HEK293 (cell line): ENCODE measurements at regions not wholly inside any gene's neighbourhood (a gene's known extent, or its start where the extent isn't known, plus 50 kb on each side); places are given as distances from the start of the nearest gene placed in this dataset.

Source experiments
- CTCF ChIA-PET: fragments of 350-600 bp; formaldehyde crosslinking; extraction: SDS; loops from one replicate; lab custom pipeline; 2021; ENCODE audit warnings: antibody characterized with exemption; lab: Yijun Ruan, JAX
- POLR2A ChIA-PET: fragments of 300-600 bp; formaldehyde crosslinking; extraction: SDS; loops from one replicate; lab custom pipeline; 2020; ENCODE audit warnings: antibody characterized with exemption, inconsistent platforms; lab: Yijun Ruan, JAX
- H3K27ac ChIP-seq: fragments of 200-500 bp; sonication (Bioruptor generic); 2 replicates; pipeline ENCODE4 v1.5.1; 2014; ENCODE audit warnings: low read depth, low read length, control low read depth, inconsistent platforms; ENCODE audit errors: extremely low read depth
- H3K36me3 ChIP-seq, 2 experiments: fragments of 200-500 bp in 1 of 2; sonication (Bioruptor generic) in 1 of 2; 1 replicate in 1 of 2; 2 replicates in 1 of 2; pipeline ENCODE4 v1.5.1; 2014 to 2017; ENCODE audit warnings: inconsistent platforms in 2 of 2, low read length in 2 of 2; ENCODE audit not compliant: control insufficient read depth in 2 of 2, insufficient read depth in 1 of 2
- H3K4me1 ChIP-seq: fragments of 200-500 bp; sonication (Bioruptor generic); 2 replicates; pipeline ENCODE4 v1.5.1; 2014; ENCODE audit warnings: mild to moderate bottlenecking, low read length, inconsistent platforms; ENCODE audit not compliant: control insufficient read depth, insufficient read depth
- H3K4me3 ChIP-seq: 2 replicates; pipeline ENCODE4 v1.5.1; 2011; ENCODE audit warnings: low read depth, mild to moderate bottlenecking, control low read depth, low read length, moderate library complexity
- H3K9me3 ChIP-seq: fragments of 200-500 bp; sonication (Bioruptor generic); 2 replicates; pipeline ENCODE4 v1.5.1; 2014; ENCODE audit warnings: low read depth, low read length, inconsistent platforms; ENCODE audit not compliant: control insufficient read depth, insufficient read depth
- IKZF3 ChIP-seq: fragments of 450-650 bp; IDR thresholded peaks from 2 replicates; pipeline ENCODE4 v1.5.0; 2018; ENCODE audit warnings: missing biosample characterization, mild to moderate bottlenecking, missing genetic modification characterization, moderate library complexity
- KLF7 ChIP-seq: fragments of 450-650 bp; formaldehyde crosslinking; IDR thresholded peaks from 2 replicates; pipeline ENCODE4 v1.5.1; 2016; ENCODE audit warnings: missing biosample characterization, missing genetic modification characterization, borderline replicate concordance
- OSR2 ChIP-seq: fragments of 450-650 bp; formaldehyde crosslinking; IDR thresholded peaks from 2 replicates; pipeline ENCODE4 v1.5.1; 2016; ENCODE audit warnings: missing biosample characterization, missing genetic modification characterization
- PRDM10 ChIP-seq: fragments of 450-650 bp; formaldehyde crosslinking; IDR thresholded peaks from 2 replicates; pipeline ENCODE4 v1.5.1; 2016; ENCODE audit warnings: missing biosample characterization, missing genetic modification characterization
- PRDM6 ChIP-seq: fragments of 450-650 bp; formaldehyde crosslinking; IDR thresholded peaks from 2 replicates; pipeline ENCODE4 v1.5.1; 2017; ENCODE audit warnings: missing biosample characterization, missing genetic modification characterization
- SALL2 ChIP-seq: fragments of 450-650 bp; formaldehyde crosslinking; IDR thresholded peaks from 2 replicates; pipeline ENCODE4 v1.5.0; 2017; ENCODE audit warnings: missing biosample characterization, mild to moderate bottlenecking, missing genetic modification characterization, borderline replicate concordance
- SCRT1 ChIP-seq: fragments of 450-650 bp; formaldehyde crosslinking; IDR thresholded peaks from 2 replicates; pipeline ENCODE4 v1.5.1; 2016; ENCODE audit warnings: missing biosample characterization, missing genetic modification characterization, borderline replicate concordance
- SP2 ChIP-seq: fragments of 450-650 bp; formaldehyde crosslinking; IDR thresholded peaks from 2 replicates; pipeline ENCODE4 v1.5.1; 2016; ENCODE audit warnings: missing biosample characterization, missing genetic modification characterization
- SP7 ChIP-seq: fragments of 450-650 bp; formaldehyde crosslinking; IDR thresholded peaks from 2 replicates; pipeline ENCODE4 v1.5.1; 2016; ENCODE audit warnings: missing biosample characterization, missing genetic modification characterization
- ZBTB1 ChIP-seq: fragments of 450-650 bp; formaldehyde crosslinking; IDR thresholded peaks from 2 replicates; pipeline ENCODE4 v1.5.1; 2016; ENCODE audit warnings: missing biosample characterization, missing genetic modification characterization
- ZBTB17 ChIP-seq: fragments of 450-650 bp; formaldehyde crosslinking; IDR thresholded peaks from 2 replicates; pipeline ENCODE4 v1.5.1; 2016; ENCODE audit warnings: missing biosample characterization, missing genetic modification characterization
- ZNF302 ChIP-seq: fragments of 450-650 bp; formaldehyde crosslinking; IDR thresholded peaks from 2 replicates; pipeline ENCODE4 v1.5.1; 2016; ENCODE audit warnings: missing biosample characterization, missing genetic modification characterization, low read depth
- ZNF362 ChIP-seq: fragments of 450-650 bp; formaldehyde crosslinking; IDR thresholded peaks from 2 replicates; pipeline ENCODE4 v1.5.1; 2016; ENCODE audit warnings: missing biosample characterization, missing genetic modification characterization
- ZNF518A ChIP-seq: fragments of 450-650 bp; formaldehyde crosslinking; conservative IDR thresholded peaks from 2 replicates; pipeline ENCODE4 v1.5.1; 2016; ENCODE audit warnings: low read depth, missing biosample characterization, missing genetic modification characterization
- ZNF530 ChIP-seq: fragments of 450-650 bp; formaldehyde crosslinking; IDR thresholded peaks from 2 replicates; pipeline ENCODE4 v1.5.1; 2016; ENCODE audit warnings: low read depth, missing biosample characterization, missing genetic modification characterization
- ZNF600 ChIP-seq: fragments of 450-650 bp; formaldehyde crosslinking; IDR thresholded peaks from 2 replicates; pipeline ENCODE4 v1.5.1; 2016; ENCODE audit warnings: missing biosample characterization, missing genetic modification characterization
- ZNF664 ChIP-seq: fragments of 450-650 bp; formaldehyde crosslinking; IDR thresholded peaks from 2 replicates; pipeline ENCODE4 v1.5.1; 2016; ENCODE audit warnings: missing biosample characterization, missing genetic modification characterization
- ZNF843 ChIP-seq: fragments of 450-650 bp; formaldehyde crosslinking; IDR thresholded peaks from 2 replicates; pipeline ENCODE4 v1.5.1; 2016; ENCODE audit warnings: missing biosample characterization, missing genetic modification characterization
- TF ChIP-seq, protein P1 (sequence below): fragments of 450-650 bp; IDR thresholded peaks from 2 replicates; pipeline ENCODE4 v1.5.1; 2018; ENCODE audit warnings: missing biosample characterization, missing genetic modification characterization
- TF ChIP-seq, protein P2 (sequence below): fragments of 450-650 bp; formaldehyde crosslinking; IDR thresholded peaks from 2 replicates; pipeline ENCODE4 v1.5.1; 2016; ENCODE audit warnings: missing biosample characterization, missing genetic modification characterization

DNA sequence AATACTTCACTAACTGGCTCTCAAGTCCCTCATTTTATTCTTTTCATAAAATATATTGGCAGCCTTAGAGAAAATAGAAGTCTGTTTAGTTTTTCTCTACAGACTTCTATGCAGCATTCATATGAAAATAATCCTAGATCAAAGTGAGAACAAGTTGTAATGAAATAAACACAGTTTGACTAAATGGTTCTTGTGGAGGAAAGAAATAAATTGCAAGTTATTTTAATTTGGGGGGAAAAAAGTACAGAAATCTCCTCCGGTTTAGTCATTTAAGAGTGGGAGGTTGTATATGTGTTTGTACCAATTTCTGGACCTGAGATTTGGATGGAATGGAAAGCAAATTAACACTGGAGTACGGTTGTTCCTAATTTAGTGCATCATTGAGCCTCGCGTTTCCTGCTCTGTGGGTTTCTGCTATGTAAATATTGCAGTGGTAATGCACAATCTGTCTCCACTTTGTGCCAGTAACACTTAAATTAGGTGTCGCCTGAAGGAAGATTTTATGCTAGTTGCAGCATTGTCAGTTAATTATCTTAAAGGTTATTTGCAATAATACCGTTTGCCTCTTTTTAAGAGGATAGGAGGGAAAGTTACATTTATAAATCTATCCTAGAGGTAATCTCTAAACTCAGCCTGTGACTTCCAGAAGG is 100.2 kb downstream of the ZIC5 start (continued):
- TF ChIP-seq PRDM6 (tag by site-specific recombination): peak; percentile 93
- peak; percentile 69; the same call in 1 of the 2 replicates for TF ChIP-seq ZNF843 (tag by site-specific recombination)
- no peak for TF ChIP-seq ZNF600
- TF ChIP-seq ZNF664 (tag by site-specific recombination): no peak
- TF ChIP-seq ZBTB1 (tag by site-specific recombination): peak; percentile 25; the same call in 1 of the 2 replicates
- TF ChIP-seq, protein P1, sequence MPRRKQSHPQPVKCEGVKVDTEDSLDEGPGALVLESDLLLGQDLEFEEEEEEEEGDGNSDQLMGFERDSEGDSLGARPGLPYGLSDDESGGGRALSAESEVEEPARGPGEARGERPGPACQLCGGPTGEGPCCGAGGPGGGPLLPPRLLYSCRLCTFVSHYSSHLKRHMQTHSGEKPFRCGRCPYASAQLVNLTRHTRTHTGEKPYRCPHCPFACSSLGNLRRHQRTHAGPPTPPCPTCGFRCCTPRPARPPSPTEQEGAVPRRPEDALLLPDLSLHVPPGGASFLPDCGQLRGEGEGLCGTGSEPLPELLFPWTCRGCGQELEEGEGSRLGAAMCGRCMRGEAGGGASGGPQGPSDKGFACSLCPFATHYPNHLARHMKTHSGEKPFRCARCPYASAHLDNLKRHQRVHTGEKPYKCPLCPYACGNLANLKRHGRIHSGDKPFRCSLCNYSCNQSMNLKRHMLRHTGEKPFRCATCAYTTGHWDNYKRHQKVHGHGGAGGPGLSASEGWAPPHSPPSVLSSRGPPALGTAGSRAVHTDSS (tag by site-specific recombination): no peak
- peak; percentile 60 for TF ChIP-seq SP7 (tag by site-specific recombination)
- peak; percentile 86 for TF ChIP-seq OSR2 (tag by site-specific recombination)
- no peak for TF ChIP-seq SP2 (tag by site-specific recombination)

GRCh38 chr13:99870541-99870940 is 101.0 kb downstream of the ZIC5 start:
- peaks cover 18% of the 10 kb centered on the region for H3K4me1 ChIP-seq
- no peaks in the 10 kb centered on the region for H3K36me3 ChIP-seq
- no peaks in the 10 kb centered on the region for H3K9me3 ChIP-seq
- H3K4me3 ChIP-seq: no peak overlapping the region
- ChIA-PET CTCF (no interaction called here), POLR2A (no interaction called here)
- H3K27ac ChIP-seq: no peak overlapping the region
- TF ChIP-seq ZNF518A (no peak), ZNF302 (tag by site-specific recombination) (no peak), SCRT1 (tag by site-specific recombination) (peak; percentile 92), KLF7 (tag by site-specific recombination) (no peak), PRDM10 (no peak), ZBTB17 (tag by site-specific recombination) (no peak), ZNF362 (tag by site-specific recombination) (no peak), ZNF530 (tag by site-specific recombination) (no peak), IKZF3 (tag by site-specific recombination) (no peak), SALL2 (tag by site-specific recombination) (no peak)
- TF ChIP-seq, protein P2, sequence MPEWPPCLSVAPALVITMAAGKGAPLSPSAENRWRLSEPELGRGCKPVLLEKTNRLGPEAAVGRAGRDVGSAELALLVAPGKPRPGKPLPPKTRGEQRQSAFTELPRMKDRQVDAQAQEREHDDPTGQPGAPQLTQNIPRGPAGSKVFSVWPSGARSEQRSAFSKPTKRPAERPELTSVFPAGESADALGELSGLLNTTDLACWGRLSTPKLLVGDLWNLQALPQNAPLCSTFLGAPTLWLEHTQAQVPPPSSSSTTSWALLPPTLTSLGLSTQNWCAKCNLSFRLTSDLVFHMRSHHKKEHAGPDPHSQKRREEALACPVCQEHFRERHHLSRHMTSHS (tag by site-specific recombination): no peak
